Upper lobe of right lung (tissue), 1 donor: ENCODE measurements at regions not wholly inside any gene's neighbourhood (a gene's known extent, or its start where the extent isn't known, plus 50 kb on each side); places are given as distances from the start of the nearest gene placed in this dataset.

Source experiments
- ATAC-seq: fragments of 200-7000 bp; cut with Tn5 transposase; one replicate; pipeline ENCODE4 v1.9.1; 2020; ENCODE audit warnings: mild to moderate bottlenecking, moderate library complexity
- DNase-seq: peaks from one replicate; pipeline ENCODE4 v3.0.0-alpha.2; 2020
- H3K27ac ChIP-seq: fragments of 200-600 bp; one replicate; pipeline ENCODE4 v1.8.0; 2022
- H3K27me3 ChIP-seq: fragments of 200-600 bp; one replicate; pipeline ENCODE4 v1.8.0; 2022; ENCODE audit warnings: mild to moderate bottlenecking
- H3K36me3 ChIP-seq: fragments of 200-600 bp; one replicate; pipeline ENCODE4 v1.8.0; 2022
- H3K4me1 ChIP-seq: fragments of 200-600 bp; one replicate; pipeline ENCODE4 v1.8.0; 2022
- H3K4me3 ChIP-seq: fragments of 200-600 bp; one replicate; pipeline ENCODE4 v1.8.0; 2022; ENCODE audit warnings: mild to moderate bottlenecking
- H3K9me3 ChIP-seq: fragments of 200-600 bp; one replicate; pipeline ENCODE4 v1.8.0; 2022
- intact Hi-C: fragments of 100-400 bp; cut with DNase I; formaldehyde crosslinking; loops from one replicate; pipeline ENCODE4 v1.11.0; 2022
- TF ChIP-seq, protein P1 (sequence below): fragments of 200-600 bp; IDR thresholded peaks from one replicate; pipeline ENCODE4 v1.8.0; 2022; ENCODE audit warnings: antibody characterized with exemption
- donor health status: DM: no; HTN: yes; CAD: no; lungs with severe emphysema.

- ATAC-seq (no peak), DNase-seq (no peak)
- no peaks in the 10 kb centered on the region for H3K36me3 ChIP-seq
- H3K9me3 ChIP-seq = no peaks in the 10 kb centered on the region
- H3K27me3 ChIP-seq = no peaks in the 10 kb centered on the region
- intact Hi-C loops = no loop called here
- H3K4me1 ChIP-seq = peaks cover 18% of the 10 kb centered on the region
- no peak overlapping the region for H3K27ac ChIP-seq
- H3K4me3 ChIP-seq = no peak overlapping the region
- TF ChIP-seq, protein P1, sequence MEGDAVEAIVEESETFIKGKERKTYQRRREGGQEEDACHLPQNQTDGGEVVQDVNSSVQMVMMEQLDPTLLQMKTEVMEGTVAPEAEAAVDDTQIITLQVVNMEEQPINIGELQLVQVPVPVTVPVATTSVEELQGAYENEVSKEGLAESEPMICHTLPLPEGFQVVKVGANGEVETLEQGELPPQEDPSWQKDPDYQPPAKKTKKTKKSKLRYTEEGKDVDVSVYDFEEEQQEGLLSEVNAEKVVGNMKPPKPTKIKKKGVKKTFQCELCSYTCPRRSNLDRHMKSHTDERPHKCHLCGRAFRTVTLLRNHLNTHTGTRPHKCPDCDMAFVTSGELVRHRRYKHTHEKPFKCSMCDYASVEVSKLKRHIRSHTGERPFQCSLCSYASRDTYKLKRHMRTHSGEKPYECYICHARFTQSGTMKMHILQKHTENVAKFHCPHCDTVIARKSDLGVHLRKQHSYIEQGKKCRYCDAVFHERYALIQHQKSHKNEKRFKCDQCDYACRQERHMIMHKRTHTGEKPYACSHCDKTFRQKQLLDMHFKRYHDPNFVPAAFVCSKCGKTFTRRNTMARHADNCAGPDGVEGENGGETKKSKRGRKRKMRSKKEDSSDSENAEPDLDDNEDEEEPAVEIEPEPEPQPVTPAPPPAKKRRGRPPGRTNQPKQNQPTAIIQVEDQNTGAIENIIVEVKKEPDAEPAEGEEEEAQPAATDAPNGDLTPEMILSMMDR = no peak
Measured at GRCh38 chr2:217621391-217621801, 381.4 kb downstream of the TNS1 start.

DNA sequence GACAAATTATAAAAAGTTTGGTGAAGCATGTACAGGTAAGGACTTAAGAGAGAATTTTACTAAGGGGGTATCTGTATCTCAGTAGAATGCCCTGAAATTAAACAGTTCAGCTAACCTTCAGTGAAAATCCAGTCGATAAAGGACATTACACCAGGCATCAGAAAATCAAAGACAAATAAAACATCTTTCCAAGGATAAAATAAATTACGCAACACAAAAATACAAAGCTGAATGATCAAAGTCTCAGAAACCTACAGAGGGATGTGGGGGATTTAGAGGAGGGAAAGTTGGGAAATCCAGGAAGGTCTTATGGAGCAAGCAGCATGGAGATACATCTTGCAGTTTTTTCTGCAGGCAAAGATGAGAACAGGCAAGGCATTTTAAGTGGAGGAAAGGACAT lies 384.1 kb downstream of the TNS1 start:
- H3K36me3 ChIP-seq = no peaks in the 10 kb centered on the region
- no peak for ATAC-seq
- intact Hi-C loops = no loop called here

GRCh38 chr2:217617616-217618022 lies 385.2 kb downstream of the TNS1 start:
- TF ChIP-seq, protein P1 = no peak
- ATAC-seq (no peak), DNase-seq (no peak)
- Histone ChIP-seq H3K9me3 (no peaks in the 10 kb centered on the region), H3K4me1 (peaks cover 17% of the 10 kb centered on the region), H3K4me3 (no peak overlapping the region), H3K36me3 (no peaks in the 10 kb centered on the region), H3K27ac (no peak overlapping the region), H3K27me3 (no peaks in the 10 kb centered on the region)
- intact Hi-C loops = no loop called here

More for the DNA sequence above, 384.1 kb downstream of the TNS1 start:
- Histone ChIP-seq H3K27ac (no peak overlapping the region), H3K9me3 (no peaks in the 10 kb centered on the region), H3K4me3 (no peak overlapping the region), H3K4me1 (peaks cover 18% of the 10 kb centered on the region), H3K27me3 (no peaks in the 10 kb centered on the region)
- TF ChIP-seq, protein P1 = no peak
- DNase-seq = no peak

GRCh38 chr2:217616936-217617335 lies 385.9 kb downstream of the TNS1 start:
- no peak for DNase-seq
- Histone ChIP-seq H3K27ac (no peak overlapping the region), H3K4me3 (no peak overlapping the region), H3K27me3 (no peaks in the 10 kb centered on the region), H3K36me3 (no peaks in the 10 kb centered on the region), H3K9me3 (no peaks in the 10 kb centered on the region), H3K4me1 (peaks cover 10% of the 10 kb centered on the region)
- peak; percentile 45 for ATAC-seq
- TF ChIP-seq, protein P1 = no peak
- intact Hi-C loops = no loop called here

DNA sequence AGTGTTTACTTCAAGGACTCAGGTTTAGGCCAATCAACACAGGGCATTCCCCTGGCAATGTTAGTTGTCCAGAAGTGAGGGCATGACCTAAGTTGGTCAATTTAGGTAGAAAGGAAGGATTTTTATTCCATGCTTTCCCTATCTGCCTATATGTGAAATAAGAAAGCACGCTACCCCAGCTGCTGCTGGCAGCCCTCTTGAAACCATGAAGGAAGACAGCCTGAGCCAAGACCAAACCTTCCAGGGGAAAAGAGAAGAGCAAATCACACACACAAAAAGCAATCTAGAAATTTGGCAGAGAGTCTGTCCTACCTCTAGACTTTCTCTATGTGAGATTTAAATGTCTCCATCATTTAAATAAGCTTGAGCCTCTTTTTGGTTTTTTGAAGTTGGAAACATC lies 387.6 kb downstream of the TNS1 start:
- no peaks in the 10 kb centered on the region for H3K9me3 ChIP-seq
- TF ChIP-seq, protein P1 = no peak
- intact Hi-C loops = no loop called here
- H3K36me3 ChIP-seq = no peaks in the 10 kb centered on the region
- no peaks in the 10 kb centered on the region for H3K27me3 ChIP-seq
- H3K4me1 ChIP-seq = peaks cover 3% of the 10 kb centered on the region
- no peak overlapping the region for H3K4me3 ChIP-seq
- DNase-seq (no peak), ATAC-seq (no peak)
- H3K27ac ChIP-seq = no peak overlapping the region

DNA sequence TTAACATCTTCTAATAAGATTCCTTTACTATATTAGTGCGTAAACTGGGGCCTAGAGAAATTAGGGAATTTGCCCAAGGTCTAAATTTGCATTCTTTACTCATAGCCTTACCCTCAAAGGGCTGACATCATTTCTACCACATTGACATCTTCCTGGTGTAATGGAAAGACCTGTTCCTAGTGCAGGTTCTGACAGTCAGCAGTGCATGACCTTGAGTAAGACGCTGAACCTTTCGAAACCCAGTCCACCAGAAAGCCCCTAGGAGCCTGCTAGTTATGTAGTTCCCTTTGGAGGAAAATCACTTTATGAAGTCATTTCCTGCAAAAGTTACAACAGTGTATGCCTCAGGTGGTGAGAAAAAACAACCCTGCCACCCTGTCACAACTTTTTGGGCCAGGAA lies 388.3 kb downstream of the TNS1 start:
- H3K4me1 ChIP-seq = peaks cover 3% of the 10 kb centered on the region
- TF ChIP-seq, protein P1 = no peak
- H3K27ac ChIP-seq = no peak overlapping the region
- no peaks in the 10 kb centered on the region for H3K27me3 ChIP-seq
- H3K9me3 ChIP-seq = no peaks in the 10 kb centered on the region
- DNase-seq (no peak), ATAC-seq (no peak)
- intact Hi-C loops = no loop called here
- no peak overlapping the region for H3K4me3 ChIP-seq
- no peaks in the 10 kb centered on the region for H3K36me3 ChIP-seq
